ENCODE measurements at regions not wholly inside any gene's neighbourhood (a gene's known extent, or its start where the extent isn't known, plus 50 kb on each side); places are given as distances from the start of the nearest gene placed in this dataset.
A peak's percentile ranks its signal among the peaks of the same experiment; 100 is the strongest.

DNA sequence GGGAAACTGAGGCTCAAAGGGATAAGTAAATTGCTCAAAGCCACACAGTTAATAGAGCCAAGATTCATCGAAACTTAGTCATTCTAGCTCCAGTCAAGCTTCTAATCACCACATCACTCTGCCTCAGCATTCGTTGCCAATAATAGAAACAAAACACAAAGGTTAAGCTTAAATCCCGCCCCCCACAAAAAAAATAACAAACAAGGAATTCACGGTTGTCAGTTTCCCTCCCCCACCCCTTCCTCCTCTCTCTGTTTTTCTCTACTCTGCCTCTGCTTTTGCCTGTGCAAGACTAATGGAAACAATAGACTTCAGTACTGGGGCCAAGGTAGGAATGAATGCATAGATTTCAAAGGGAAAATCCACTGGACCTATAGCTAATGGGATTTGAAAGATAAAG lies 70.7 kb upstream of the ZNF644 start:
- peak; percentile 81 for DNase-seq

DNA sequence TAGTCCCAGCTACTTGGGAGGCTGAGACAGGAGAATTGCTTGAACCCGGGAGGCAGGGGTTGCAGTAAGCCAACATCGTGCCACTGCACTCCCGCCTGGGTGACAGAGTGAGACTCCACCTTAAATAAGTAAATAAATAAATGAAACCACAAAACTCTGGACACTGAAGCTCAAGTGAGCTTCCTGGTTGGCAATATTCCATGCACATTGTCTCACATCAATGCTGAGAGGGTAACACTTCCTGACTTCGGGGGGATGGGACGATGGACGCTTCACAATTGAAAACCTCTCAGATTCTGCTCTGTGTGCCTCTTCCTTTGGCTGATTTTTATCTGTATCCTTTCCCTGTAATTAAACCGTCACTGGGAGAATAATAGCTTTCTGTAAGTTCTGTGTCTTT lies 70.0 kb upstream of the ZNF644 start:
- peak; percentile 73 for DNase-seq

DNA sequence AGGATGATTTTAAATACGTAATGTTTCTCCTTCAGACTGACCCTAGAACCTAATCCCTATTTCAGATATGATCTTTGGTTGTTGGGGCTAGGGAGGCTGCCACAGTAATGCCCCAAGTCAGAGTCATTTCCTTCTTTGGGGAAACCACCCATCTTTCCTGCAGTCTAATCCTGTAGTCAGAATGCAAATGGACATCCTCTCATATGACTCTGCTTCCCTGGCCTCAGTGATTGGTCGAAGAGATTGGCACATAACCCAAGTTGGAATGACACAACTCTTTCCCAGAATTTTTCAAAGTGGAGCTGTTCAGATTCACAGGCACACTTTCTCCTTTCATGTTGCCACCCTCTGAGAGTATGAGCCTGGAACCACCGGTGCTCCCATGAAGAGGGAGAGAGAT lies 58.8 kb upstream of the ZNF644 start:
- no peak for DNase-seq

DNA sequence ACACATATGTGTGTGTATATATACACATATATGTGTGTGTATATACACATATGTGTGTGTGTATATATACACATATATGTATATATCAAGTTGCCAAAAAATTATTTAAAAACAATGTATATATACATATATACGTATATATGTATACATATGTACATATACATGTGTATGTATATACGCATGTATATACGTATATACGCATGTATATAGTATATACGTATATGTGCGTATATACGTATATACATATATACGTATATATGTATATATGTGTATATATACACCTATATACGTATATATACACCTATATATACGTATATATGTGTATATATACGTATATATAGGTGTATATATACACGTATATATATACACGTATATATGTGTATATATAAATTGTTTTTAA lies 57.0 kb upstream of the ZNF644 start:
- no peak for DNase-seq

- DNase-seq: no peak
These were observed 55.0 kb upstream of the ZNF644 start for GRCh38 chr1:91076834-91077233.

DNA sequence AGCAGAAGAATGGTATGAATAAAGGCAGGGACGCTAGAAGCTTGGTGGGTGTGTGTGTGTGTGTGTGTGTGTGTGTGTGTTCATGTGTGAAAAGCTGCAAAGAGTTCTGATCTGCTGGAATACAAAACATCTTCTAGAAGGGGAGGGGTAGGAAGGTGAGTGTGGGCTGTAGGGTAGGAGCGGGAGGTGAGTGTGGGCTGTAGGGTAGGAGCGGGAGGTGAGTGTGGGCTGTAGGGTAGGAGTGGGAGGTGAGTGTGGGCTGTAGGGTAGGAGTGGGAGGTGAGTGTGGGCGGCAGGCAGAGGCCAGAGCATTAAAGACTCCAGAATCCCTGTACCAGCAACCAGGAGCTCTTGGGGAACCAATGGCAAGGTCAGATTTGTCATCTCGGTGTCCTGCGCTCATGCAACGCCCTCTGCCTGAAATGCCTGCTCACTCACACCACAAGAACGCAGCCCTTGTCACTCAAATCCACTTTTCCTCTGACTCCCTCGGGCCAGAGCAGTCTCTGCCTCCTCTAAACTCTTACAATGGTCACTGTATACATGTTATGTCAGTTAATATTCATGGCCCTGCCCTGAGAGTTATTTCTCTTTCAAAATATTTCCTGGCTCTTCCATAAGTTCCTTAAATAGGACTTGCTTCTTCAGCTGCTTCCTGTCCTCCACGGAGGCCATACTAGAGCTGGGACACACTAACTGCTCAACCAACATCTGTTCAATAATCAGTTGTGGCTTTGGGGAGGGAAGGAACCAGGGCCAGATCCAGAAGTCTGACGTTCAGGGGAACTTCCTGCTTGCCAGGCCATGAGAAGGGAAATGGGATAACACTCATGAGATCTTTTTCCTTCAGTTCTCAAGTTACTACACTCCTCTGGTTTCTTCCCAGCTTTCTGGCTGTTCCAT lies 53.6 kb upstream of the ZNF644 start:
- DNase-seq: no peak

GRCh38 chr1:91073299-91073698 lies 51.5 kb upstream of the ZNF644 start:
- no peak for DNase-seq

- no peak for DNase-seq
These were observed 50.0 kb upstream of the ZNF644 start for GRCh38 chr1:91071838-91072237.

Data from islet precursor cell (in vitro differentiated cells).